ENCODE measurements at regions not wholly inside any gene's neighbourhood (a gene's known extent, or its start where the extent isn't known, plus 50 kb on each side); places are given as distances from the start of the nearest gene placed in this dataset.

GRCh38 chr11:109073032-109073822 lies 348.8 kb upstream of the C11orf87 start:
- H3K4me1 ChIP-seq, result peaks cover 0 to 15% (median 11%) of the 10 kb centered on the region in 4 donors
- DNase-seq, result no peak
- H3K36me3 ChIP-seq, result no peaks in the 10 kb centered on the region
- TF ChIP-seq, protein P1, sequence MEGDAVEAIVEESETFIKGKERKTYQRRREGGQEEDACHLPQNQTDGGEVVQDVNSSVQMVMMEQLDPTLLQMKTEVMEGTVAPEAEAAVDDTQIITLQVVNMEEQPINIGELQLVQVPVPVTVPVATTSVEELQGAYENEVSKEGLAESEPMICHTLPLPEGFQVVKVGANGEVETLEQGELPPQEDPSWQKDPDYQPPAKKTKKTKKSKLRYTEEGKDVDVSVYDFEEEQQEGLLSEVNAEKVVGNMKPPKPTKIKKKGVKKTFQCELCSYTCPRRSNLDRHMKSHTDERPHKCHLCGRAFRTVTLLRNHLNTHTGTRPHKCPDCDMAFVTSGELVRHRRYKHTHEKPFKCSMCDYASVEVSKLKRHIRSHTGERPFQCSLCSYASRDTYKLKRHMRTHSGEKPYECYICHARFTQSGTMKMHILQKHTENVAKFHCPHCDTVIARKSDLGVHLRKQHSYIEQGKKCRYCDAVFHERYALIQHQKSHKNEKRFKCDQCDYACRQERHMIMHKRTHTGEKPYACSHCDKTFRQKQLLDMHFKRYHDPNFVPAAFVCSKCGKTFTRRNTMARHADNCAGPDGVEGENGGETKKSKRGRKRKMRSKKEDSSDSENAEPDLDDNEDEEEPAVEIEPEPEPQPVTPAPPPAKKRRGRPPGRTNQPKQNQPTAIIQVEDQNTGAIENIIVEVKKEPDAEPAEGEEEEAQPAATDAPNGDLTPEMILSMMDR (IDR thresholded peaks at IDR 0.05), result no peak
- H3K27ac ChIP-seq, result no peak overlapping the region
- intact Hi-C loops (cut with DNase I; ENCODE audit: low total_unique reads), result no loop called here
- peaks cover 0 to 4% (median 0%) of the 10 kb centered on the region in 3 donors for H3K9me3 ChIP-seq
- H3K4me3 ChIP-seq, result no peak overlapping the region
- no peaks in the 10 kb centered on the region for H3K27me3 ChIP-seq

DNA sequence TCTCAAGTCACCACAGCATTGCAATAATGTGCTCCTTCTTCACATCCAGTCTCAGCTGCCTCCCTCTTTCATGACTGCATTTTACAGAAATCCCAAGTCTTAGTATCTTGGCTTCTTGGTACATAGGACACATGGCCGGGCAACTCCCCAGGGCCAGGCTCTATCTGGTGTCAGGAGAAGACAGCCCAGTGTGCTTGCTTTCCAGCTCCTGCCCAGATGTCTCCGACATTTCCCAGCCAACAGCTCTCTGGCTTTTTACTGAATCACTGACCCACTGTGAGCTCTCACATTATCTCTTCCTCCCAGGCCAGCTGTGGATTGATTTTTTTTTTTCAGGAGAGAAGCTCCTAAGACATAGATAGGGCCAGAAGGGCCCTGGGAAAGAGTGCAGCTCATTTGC lies 346.0 kb upstream of the C11orf87 start:
- H3K4me1 ChIP-seq, result peaks cover 0 to 15% (median 11%) of the 10 kb centered on the region in 4 donors
- no peak for DNase-seq
- intact Hi-C loops (cut with DNase I; ENCODE audit: low total_unique reads), result no loop called here
- TF ChIP-seq, protein P1 (IDR thresholded peaks at IDR 0.05), result no peak
- no peaks in the 10 kb centered on the region for H3K36me3 ChIP-seq
- no peaks in the 10 kb centered on the region for H3K9me3 ChIP-seq
- no peaks in the 10 kb centered on the region for H3K27me3 ChIP-seq
- no peak overlapping the region for H3K4me3 ChIP-seq
- no peak overlapping the region for H3K27ac ChIP-seq

GRCh38 chr11:109076870-109077269 lies 345.1 kb upstream of the C11orf87 start:
- Histone ChIP-seq H3K36me3 (no peaks in the 10 kb centered on the region), H3K27ac (no peak overlapping the region), H3K4me1 (peaks cover 0 to 8% (median 5%) of the 10 kb centered on the region in 4 donors), H3K27me3 (no peaks in the 10 kb centered on the region), H3K4me3 (no peak overlapping the region), H3K9me3 (no peaks in the 10 kb centered on the region)
- DNase-seq, result no peak
- TF ChIP-seq, protein P1 (IDR thresholded peaks at IDR 0.05), result no peak
- intact Hi-C loops (cut with DNase I; ENCODE audit: low total_unique reads), result no loop called here

GRCh38 chr11:109077291-109077920 lies 344.6 kb upstream of the C11orf87 start:
- H3K9me3 ChIP-seq, result no peaks in the 10 kb centered on the region
- TF ChIP-seq, protein P1 (IDR thresholded peaks at IDR 0.05), result no peak
- H3K4me3 ChIP-seq, result no peak overlapping the region
- no peak overlapping the region for H3K27ac ChIP-seq
- DNase-seq, result no peak
- intact Hi-C loops (cut with DNase I; ENCODE audit: low total_unique reads), result no loop called here
- no peaks in the 10 kb centered on the region for H3K27me3 ChIP-seq
- peaks cover 0 to 3% (median 1%) of the 10 kb centered on the region in 4 donors for H3K4me1 ChIP-seq
- no peaks in the 10 kb centered on the region for H3K36me3 ChIP-seq

- Histone ChIP-seq H3K9me3 (peaks cover 0 to 11% (median 5%) of the 10 kb centered on the region in 3 donors), H3K4me3 (peak overlapping the region in 1 of 2 donors; percentile 9), H3K4me1 (no peaks in the 10 kb centered on the region), H3K27me3 (no peaks in the 10 kb centered on the region), H3K36me3 (no peaks in the 10 kb centered on the region), H3K27ac (no peak overlapping the region)
- TF ChIP-seq, protein P1 (IDR thresholded peaks at IDR 0.05), result no peak
- no peak for DNase-seq
- intact Hi-C loops (cut with DNase I; ENCODE audit: low total_unique reads), result no loop called here
These were observed 336.1 kb upstream of the C11orf87 start for GRCh38 chr11:109085708-109086373.

Measured in tibial artery (tissue), 4 donors.